Endometrium (tissue), 2 donors: ENCODE measurements at regions not wholly inside any gene's neighbourhood (a gene's known extent, or its start where the extent isn't known, plus 50 kb on each side); places are given as distances from the start of the nearest gene placed in this dataset.
"Not testable (repeated sequence)": the region's sequence is repeated elsewhere in the genome, so short reads cannot be mapped to it uniquely, and the experiment has no call there.

ENCODE experiments used
- FAIRE-seq: peaks from 2 replicates; lab custom pipeline; 2012; peaks lifted over from hg19 to GRCh38; lab: Jason Lieb, UNC
- donor health status: control.
- donor health status: control.

DNA sequence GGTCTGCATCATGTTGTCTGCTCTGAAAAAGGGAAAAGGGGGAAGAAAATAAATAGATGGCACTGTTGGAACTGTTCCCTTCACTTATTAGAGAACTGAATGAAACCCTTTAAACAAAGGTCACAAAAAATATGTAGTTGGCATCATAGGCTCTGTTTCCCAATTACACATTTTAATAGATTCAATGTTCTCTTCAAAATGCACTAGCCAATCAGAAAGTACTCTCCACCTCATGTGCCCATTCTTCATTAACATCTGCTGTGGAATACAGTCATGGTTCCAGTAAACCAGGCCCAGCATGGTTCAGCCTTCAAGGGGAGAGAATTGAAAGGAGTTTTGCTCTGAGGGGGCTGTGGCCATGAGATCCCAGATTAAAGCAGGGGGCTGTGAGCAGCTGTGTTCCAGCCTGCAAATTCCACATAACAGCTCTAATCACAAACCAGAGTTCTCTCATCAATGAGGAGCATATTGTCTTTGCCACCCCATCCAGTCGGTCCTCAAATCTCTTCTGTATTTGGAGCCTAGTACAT is 165.9 kb upstream of the CREB1 start:
- FAIRE-seq = no peak

DNA sequence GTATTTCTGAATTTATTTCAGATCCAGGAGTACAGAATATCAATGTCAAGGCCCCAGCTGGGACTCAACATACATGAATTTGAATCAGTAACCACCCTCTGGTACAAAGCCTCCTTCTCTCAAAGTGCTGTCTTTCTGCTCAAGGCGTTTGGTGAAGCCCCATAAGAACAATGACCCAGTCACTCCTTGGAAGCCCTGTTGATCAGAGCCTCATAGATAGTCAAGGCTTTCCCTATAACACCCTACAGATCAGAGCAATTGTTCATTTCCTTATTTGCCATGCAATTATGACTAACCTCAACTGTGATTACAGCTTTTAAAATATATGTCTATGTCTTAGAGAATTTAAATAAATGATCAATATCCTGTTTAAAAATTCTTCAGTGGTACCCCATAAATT is 159.1 kb upstream of the CREB1 start:
- no peak for FAIRE-seq

DNA sequence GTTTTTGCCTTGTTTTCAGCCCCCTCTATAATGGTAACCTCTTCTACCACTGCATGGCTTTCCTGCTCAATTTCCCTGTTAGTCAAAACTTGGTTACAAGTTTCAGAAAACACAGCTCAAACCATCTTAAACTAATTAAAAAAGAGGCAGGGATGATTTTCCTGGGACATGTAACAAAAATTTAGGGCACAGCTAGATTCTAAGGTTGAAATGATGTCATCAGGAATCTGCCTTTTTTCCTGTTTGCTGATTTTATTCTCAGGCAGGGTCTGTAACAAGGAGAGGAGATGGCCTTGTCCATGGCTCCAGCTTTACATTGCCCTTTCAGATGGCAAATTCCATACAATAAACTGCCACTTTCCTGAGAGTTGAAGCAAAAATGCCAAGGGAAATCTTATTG is 157.9 kb upstream of the CREB1 start:
- no peak for FAIRE-seq

DNA sequence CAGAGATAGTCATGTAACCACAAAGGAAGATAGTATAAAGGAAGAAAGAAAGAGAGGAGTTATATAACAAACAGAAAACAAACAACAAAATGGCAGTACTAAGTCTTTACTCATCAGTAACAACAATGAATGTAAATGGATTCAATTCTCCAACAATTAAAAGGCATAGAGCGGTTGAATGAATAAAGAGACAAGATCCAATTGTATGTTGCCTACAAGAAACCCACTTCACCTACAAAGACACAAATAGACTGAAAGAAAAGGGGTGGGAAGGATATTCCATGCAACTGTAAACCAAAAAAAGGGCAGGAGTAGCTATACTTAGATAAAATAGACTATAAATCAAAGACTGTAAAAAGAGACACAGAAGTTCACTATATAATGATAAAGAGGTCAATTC is 157.3 kb upstream of the CREB1 start:
- no peak for FAIRE-seq

DNA sequence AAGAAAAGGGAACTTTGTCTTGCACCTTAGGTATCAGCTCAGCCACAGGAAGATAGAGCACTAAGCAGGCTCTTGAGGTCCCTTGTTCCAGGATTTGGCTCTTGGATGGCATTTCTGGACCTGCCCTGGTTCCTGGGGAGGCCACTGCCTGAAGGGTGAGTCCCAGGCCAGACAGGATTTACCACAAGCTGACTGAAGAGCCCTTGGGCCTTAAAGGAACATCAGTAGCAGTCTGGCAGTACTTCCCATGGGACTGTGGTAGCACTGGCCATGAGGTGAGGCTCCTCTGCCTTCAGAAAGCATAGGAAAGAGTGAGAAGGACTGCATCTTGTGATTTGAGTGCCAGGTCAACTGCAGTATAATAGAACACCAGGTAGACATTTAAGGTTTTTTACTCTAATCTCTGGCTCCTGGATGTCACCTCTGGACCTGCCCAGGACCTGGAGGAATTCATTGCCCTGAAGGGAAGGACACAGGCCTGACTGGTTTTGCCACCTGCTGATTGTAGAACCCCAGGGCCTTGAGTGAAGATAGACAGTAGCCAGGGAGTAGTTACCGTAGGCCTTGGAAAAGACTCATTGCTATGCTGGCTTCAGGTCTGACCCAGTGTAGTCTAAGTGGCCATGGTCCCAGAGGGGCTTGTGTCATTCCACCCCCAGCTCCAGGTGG is 154.4 kb upstream of the CREB1 start:
- no peak for FAIRE-seq

DNA sequence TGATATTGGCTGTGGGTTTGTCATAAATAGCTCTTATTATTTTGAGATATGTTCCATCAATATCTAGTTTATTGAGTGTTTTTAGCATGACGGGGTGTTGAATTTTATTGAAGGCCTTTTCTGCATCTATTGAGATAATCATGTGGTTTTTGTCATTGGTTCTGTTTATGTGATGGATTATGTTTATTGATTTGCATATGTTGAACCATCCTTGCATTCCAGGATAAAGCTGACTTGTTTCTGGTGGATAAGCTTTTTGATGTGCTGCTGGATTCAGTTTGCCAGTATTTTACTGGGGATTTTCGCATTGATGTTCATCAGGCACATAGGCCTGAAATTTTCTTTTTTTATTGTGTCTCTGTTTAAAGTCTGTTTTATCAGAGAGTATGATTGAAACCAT is 151.1 kb upstream of the CREB1 start:
- not testable (repeated sequence) for FAIRE-seq

DNA sequence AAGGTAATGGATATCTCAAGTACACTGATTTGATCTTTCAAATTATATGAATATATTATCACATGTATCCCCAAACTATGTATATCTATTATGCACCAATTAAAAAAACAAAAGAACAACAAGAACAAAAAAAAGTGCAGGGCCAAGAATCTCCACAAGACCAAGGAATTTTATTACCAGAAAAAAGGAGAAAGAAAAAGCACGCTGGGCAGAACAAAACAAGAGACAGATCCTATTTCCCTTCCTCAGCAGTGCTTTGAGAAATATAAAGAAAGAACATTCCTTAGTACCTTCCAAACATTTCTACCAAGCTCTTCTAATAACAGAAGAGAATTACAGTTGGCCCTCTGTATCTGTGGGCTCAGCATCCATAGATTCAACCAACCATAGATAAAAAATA is 144.7 kb upstream of the CREB1 start:
- no peak for FAIRE-seq

DNA sequence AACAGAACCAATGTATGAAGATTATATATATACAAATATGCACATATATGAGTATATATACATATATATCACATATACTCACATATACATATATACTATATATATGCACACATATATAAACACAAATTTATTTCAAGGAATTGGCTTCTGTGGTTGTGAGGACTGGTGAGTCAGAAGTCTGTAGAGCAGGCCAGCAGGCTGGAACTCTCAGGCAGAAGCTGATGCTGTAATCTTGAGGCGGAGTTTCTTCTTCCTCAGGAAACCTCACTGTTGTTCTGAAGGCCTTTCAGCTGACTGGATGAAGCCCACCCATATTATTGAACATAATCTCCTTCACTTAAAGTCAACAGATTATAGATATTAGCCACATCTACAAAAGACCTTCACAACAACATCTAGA is 143.9 kb upstream of the CREB1 start:
- no peak for FAIRE-seq

DNA sequence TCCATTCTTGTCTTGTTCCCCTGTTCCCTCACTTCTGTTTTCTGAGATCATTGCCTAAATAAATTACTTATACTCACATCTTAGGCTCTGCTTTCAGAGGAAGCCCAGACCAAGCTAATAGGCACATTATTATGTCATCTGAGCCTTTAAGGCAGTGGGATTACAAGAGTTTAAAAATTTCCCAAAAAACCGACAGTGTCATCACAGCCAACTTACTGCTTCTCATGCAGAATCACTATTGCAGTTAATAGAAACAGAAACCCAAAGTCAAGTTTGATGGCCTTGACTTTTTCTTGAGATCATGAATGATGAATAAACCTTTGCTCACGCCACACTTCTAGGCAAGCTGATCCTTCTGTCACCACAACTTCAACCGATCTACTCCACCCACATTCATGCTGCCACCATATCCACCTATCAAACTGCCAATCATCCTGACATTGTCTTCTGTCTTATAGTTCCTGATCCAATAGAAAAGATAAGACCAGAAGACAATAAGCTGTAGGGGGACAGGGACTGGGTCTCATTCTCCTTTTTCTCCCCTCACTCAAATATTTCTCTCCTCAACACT is 142.7 kb upstream of the CREB1 start:
- no peak for FAIRE-seq

DNA sequence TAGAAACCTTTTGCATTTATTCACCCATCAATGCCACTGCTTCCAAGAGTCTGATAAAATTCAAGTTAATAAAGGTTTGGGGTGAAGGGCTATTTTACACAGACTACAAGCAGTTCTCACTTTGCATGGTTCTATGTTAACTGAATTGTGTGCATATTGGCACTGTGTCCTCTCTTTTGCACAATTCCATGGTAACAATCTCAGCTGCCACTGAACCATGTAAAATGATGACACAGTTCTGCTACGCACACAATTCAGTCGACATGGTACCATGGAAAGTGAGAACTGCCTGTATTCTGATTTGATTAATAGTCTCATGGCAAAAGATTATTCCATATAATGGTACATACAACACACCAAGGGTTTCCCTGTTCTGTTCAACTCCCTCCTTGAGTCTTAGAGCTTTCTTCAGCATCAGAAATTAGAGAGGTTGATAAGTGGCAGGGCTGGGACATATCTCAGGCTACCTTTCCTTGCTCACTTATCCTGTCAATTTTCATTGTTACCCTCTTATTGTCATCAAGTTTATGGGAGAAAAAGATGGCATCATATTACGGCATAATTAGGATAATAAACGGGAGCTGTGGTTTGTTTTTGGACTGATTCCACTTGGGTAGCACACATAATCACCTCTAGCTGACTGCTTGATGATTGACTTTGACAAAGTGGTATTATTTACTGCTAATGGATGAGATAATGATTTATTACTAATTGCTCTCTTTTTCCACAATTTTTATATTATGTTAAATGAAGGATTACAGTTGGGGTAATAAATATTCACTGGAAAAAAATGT is 139.3 kb upstream of the CREB1 start:
- no peak for FAIRE-seq

DNA sequence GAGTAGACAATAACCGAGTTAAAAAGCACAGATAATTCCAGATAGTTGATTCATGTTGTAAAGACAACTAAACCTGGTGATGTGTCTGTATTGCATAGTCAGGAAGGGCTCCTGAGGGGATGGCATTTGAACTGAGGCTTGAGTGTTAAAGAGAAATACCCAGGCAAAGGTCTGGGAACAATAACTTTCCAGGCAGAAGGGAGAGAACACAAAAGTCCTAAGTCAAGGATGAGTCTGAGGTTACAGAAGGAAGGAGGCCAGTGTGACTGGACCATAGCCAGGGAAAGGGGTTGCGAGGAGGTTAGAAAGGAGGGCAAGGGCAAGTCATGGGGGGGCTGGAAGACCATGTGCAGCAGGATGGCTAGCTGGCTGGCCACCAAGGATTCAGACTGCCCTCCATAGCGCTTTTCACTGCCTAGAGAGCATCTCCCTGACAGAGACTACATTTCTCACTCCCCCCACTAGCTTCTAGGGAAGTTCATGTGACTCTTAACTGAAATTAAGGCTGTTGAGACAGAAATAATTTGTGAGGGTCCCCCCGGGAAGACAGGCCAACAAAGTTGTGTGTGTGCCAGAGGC is 135.5 kb upstream of the CREB1 start:
- FAIRE-seq = no peak

DNA sequence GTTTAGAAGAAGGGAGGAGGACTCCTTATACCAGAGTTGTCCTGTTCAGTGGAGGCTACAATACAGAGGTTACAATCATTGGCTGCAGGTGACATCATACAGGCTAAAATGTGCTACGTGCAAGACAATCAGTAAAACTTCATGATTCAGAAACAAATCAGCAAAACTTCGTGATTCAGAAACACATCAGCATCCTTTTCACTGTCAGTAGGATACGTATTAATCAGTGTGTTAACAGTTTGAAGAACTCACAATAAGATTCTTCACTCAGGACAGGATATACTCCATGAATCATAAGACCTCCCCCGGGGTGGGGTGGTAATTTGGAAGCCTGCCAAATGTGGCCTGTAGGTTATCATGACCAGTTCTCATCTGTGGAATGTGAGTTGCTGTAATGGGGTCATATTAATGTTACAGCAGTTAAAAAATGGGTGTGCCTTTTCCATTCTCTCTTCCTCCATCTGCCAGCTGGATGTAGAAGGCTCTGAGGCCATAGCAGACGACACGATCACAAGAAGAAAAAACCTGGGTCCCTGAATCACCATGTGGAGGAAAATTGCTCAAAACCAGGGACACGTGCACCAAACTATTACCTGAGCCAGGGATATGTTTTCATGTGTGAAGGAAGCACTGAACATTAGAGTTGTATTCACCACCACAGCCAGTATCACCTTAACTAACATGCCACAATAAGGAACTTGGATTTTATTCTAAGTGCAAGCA is 134.8 kb upstream of the CREB1 start:
- FAIRE-seq = no peak

DNA sequence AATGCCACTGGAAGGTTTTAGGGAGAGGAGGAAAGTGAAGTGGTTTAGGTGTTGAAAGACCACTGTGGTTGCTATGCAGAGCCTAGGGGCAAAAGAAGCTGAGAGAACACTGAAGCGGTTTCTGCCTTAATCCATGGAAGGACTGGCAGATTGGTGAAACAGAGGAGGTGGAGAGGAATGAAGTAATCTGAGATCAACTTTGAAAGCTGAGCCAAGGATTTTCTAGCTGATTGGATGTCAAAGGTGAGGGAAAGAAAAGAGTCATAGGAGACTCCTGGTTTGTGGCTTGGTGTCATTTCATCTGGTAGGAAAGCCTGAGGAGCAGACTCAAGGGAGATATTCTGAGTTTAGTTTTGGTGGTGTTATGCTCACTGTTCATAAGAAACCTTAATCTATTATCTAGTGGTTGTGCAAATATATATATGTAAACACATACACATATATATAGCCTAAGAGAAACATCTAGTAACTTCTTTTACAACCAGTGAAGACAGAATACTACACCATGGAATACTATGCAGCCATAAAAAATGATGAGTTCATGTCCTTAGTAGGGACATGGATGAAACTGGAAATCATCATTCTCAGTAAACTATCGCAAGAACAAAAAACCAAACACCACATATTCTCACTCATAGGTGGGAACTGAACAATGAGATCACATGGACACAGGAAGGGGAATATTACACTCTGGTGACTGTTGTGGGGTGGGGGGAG is 134.1 kb upstream of the CREB1 start:
- no peak for FAIRE-seq

DNA sequence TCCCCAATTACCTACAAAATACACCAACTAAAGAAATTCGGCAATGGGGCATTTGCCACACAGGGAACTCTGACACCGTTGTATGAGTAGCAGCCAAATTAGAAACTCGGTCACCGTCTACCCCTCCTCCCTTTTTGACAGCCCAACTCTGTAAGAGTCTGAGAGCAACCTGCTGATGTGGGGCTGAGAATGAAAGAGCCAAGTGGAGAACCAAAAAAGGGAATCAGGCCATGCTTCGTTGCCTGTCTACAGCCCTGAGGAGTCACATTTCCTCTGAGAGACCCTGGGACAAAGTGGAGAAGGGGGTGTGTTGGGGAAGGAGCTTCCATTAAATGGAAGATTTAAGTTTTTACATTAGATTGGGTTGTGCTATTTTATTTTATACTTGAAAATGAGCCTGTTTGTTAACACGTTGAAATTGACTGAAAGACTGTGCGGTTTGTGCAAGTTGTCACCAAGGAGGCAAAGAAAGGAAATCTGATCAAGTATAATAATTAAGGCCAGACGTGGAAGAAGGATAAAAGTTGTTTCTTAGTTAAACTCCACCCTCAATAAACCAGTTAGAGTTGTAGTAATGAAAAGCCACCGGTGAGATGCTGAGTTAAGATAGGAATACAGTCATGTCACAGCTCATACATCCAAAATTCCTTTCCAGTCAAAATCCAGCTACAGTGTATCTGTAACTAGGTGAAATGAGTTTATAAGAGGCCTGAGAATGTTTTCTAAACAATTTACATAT is 131.7 kb upstream of the CREB1 start:
- no peak for FAIRE-seq

DNA sequence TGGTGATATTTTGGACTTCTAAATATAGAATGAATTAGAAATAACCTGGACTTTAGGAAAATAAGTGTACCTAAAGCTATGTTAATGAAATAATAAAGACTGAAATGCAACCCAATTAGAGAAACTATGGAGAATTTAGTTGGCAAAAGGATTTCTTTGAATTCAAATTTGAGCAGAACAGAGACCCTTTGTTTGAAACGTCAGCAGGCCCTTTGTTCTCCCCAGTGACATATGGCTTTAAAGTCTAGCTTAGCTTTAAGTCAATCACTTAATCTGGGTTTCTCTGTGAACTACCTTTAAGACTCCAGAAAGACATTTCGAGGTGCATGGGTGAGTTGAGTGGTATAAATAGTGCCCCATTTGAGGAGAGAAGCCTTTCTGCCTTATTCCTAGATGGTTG is 130.5 kb upstream of the CREB1 start:
- FAIRE-seq = no peak

DNA sequence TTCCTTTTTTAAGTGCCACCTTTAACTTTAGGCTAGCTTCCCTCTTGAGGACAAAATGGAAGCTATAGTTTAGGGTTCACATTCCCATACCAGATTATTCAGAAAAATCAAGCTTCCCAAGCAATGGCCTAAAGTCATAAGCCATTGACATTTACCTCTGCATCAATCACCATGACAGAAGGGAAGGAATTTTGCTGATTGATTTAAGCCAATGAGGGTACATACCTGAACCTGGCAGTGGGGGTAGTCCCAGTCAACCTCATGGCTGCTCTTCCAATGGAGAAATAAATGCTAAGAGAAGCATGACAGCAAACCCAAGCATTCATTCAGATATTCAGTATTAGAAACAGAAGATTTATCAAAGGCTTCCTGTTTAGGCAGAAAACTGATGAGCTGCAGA is 128.4 kb upstream of the CREB1 start:
- FAIRE-seq = no peak

DNA sequence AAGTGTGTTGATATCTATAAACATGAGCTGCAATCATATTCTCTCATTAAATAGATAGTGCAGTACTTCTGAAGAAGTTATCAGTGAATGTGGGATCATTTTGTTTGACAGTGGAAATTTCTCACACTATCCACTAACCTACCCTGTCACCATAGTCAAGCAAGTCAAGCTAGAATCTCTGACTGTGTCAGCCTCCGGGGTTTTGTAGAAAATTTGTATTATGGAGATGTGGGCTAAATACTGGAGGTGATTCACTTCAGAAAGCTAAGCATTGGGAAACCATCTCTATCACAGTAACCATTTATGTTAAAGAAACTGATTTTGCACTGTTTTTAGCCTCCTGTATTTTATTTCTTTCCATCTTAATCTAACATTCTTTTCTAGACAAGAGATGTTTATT is 126.6 kb upstream of the CREB1 start:
- FAIRE-seq = no peak

DNA sequence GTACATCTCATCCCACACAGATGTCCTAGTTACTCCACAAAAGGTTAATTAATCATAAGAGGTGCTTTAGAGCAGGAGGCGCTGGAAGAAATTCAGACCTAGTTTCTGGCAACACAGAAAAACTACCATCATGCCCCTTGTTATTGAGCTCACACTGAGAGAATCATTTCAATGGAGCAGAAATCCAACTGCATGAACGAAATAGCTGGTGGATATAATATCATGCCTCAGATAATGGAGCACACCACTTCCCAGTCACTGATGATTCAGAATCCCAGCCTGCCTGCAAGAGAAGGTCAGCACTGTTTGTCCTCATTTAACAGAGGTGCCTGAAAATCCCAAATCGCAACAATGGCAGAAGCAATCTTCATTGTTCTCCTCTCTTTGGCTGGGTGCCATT is 125.8 kb upstream of the CREB1 start:
- no peak for FAIRE-seq

DNA sequence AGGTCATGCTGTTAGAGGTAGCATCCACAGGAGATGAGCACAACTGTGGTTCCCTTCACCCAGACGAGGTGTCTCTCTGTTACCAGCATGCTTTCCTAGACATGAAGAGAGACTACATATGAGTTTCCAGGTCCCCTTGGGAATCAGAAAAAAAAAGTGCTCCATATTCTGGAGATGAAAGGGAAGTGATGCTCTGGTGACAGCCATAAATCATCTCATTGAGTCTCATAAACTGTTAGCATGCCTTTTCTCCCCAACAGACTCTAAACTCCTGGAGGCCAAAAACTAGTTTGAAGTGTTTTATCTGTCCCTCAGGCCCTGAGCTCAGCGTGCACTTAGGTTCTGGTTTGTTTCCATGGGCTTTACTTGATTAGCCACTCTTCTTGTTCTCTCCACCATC is 124.6 kb upstream of the CREB1 start:
- FAIRE-seq = no peak

DNA sequence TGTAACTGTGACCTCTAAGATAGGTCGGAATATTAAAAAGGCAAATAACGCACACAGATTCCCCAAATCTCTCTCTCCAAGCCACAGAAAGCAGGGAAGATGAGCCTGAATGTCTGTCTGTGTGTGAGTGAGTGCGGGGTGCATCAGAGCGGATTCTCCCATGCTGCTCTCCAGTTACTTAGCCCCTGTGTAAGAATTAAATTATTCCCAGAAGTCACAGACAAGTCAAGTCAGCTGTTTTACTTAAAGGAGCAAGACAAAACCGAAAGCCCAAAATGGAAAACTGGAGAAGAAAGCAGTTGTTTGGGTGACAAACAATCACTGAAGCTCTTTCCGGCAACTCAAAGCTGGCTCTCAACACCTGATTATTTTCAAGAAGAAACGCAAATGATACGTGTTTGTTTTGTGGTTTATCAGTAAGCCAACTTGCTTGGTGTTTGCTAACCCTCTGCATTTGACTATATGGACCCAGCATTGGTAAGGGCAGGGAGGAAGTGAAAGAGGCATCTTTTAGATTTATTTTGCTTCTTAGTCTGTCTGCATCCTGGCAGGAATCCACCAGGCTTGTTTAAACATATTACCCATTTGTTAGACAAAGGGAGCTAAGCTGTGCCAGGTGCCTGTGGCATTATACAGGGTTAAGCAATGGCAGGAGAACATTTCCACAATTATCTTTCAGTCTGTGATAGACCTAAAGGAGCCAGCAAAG is 121.5 kb upstream of the CREB1 start:
- no peak for FAIRE-seq
